ENCODE measurements at regions not wholly inside any gene's neighbourhood (a gene's known extent, or its start where the extent isn't known, plus 50 kb on each side); places are given as distances from the start of the nearest gene placed in this dataset.

DNA sequence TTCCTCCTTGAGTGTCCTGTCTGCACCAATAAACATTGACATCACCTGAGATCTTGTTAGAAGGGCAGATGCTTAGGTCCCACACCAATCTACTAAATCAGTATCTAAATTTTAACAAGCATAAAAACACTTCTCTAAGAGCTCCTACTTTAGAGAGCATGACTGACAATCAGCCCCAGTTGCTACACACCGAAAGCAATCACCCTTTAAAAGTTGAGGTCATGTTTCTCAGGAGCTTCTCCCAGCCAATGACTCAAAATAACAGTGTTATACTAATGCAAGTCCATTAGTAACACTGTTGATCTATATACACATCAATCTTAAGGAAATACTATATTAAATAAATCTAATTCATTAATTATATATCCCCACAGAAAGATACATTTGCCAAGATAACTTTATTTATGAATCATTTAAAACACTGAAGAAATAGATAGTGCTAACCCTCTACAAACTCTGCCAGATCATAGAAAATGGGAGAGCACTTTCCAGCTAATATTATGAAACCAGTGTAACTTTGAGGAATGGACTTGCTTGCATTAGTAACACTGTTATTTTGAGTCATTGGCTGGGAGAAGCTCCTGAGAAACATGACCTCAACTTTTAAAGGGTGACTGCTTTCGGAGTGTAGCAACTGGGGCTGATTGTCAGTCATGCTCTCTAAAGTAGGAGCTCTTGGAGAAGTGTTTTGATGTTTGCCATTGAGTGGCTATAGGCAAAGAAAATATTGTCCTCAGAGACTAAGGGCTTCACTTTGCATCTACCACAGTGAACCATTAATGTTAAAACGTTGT lies 109.8 kb upstream of the HDX start:
- Histone ChIP-seq H3K9ac (no peak overlapping the region), H3K27ac (no peak overlapping the region), H3K4me2 (ENCODE audit: low read length) (no peak overlapping the region), H3K9me3 (ENCODE audit: control insufficient read depth, low read length) (no peaks in the 10 kb centered on the region), H3K4me1 (no peaks in the 10 kb centered on the region), H3K4me3 (ENCODE audit: low read depth, low read length) (no peak overlapping the region), H3K27me3 (ENCODE audit: control insufficient read depth, insufficient read depth, low read length) (no peaks in the 10 kb centered on the region), H3K79me2 (no peaks in the 10 kb centered on the region), H2AFZ (no peak overlapping the region), H3K36me3 (ENCODE audit: control insufficient read depth, insufficient read depth, low read length) (no peaks in the 10 kb centered on the region)
- TF ChIP-seq, protein P1, sequence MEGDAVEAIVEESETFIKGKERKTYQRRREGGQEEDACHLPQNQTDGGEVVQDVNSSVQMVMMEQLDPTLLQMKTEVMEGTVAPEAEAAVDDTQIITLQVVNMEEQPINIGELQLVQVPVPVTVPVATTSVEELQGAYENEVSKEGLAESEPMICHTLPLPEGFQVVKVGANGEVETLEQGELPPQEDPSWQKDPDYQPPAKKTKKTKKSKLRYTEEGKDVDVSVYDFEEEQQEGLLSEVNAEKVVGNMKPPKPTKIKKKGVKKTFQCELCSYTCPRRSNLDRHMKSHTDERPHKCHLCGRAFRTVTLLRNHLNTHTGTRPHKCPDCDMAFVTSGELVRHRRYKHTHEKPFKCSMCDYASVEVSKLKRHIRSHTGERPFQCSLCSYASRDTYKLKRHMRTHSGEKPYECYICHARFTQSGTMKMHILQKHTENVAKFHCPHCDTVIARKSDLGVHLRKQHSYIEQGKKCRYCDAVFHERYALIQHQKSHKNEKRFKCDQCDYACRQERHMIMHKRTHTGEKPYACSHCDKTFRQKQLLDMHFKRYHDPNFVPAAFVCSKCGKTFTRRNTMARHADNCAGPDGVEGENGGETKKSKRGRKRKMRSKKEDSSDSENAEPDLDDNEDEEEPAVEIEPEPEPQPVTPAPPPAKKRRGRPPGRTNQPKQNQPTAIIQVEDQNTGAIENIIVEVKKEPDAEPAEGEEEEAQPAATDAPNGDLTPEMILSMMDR (IDR thresholded peaks at IDR 0.05): no peak

DNA sequence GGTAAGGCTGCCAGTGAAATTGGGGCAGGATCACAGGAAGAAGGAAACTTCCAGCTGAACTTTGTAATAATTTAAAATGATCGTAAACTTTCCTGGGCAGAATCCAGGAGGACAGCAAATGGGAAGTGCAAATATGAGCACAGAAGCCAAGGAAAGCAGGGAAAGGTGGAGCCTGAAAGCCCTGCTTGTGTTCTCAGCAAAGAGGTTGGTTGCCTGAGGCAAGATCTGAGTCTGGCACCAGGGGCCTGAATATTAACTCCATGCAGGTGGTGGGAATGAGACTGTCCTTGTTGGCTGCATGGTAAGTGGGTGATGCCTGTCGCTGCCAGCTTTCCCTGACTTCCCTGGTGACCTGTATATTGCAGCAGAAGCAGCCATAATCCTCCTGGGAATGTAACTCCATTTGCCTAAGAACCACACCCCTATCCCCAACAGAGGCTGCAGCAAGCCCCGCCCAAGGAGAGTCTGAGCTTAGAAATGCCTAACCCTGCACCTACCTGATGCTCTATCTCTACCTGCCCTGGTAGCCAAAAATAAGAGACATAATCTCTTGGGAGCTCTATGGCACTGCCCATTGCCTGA lies 132.0 kb upstream of the HDX start:
- H3K4me2 ChIP-seq (ENCODE audit: low read length): no peak overlapping the region
- no peaks in the 10 kb centered on the region for H3K79me2 ChIP-seq
- no peak overlapping the region for H2AFZ ChIP-seq
- H3K27ac ChIP-seq: no peak overlapping the region
- H3K36me3 ChIP-seq (ENCODE audit: control insufficient read depth, insufficient read depth, low read length): no peaks in the 10 kb centered on the region
- no peaks in the 10 kb centered on the region for H3K27me3 ChIP-seq (ENCODE audit: control insufficient read depth, insufficient read depth, low read length)
- H3K9me3 ChIP-seq (ENCODE audit: control insufficient read depth, low read length): no peaks in the 10 kb centered on the region
- no peak overlapping the region for H3K4me3 ChIP-seq (ENCODE audit: low read depth, low read length)
- H3K9ac ChIP-seq: no peak overlapping the region
- TF ChIP-seq, protein P1 (IDR thresholded peaks at IDR 0.05): no peak
- H3K4me1 ChIP-seq: no peaks in the 10 kb centered on the region

DNA sequence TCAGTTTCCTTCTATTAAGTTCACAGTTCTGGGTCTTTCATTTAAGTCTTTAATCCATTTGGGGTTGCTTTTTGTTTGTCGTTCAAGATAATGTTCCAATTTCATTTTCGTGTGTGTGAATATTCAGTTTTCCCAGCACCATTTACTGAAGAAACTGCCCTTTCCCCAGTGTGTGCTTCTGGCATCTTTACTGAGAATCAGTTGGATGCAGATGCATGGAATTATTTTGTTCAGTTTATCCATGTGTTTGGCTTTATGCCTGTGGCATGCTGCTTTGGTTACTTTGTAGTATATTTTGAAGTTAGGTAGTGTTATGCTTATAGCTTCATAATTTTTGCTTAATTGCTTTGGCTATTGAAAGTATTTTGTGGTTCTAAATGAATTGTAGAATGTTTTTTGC lies 163.8 kb upstream of the HDX start:
- Histone ChIP-seq H3K79me2 (no peaks in the 10 kb centered on the region), H3K27me3 (ENCODE audit: control insufficient read depth, insufficient read depth, low read length) (no peaks in the 10 kb centered on the region), H3K9me3 (ENCODE audit: control insufficient read depth, low read length) (no peaks in the 10 kb centered on the region), H2AFZ (no peak overlapping the region), H3K27ac (no peak overlapping the region), H3K36me3 (ENCODE audit: control insufficient read depth, insufficient read depth, low read length) (no peaks in the 10 kb centered on the region), H3K4me3 (ENCODE audit: low read depth, low read length) (no peak overlapping the region), H3K4me1 (no peaks in the 10 kb centered on the region), H3K4me2 (ENCODE audit: low read length) (no peak overlapping the region), H3K9ac (no peak overlapping the region)
- TF ChIP-seq, protein P1 (IDR thresholded peaks at IDR 0.05): no peak

DNA sequence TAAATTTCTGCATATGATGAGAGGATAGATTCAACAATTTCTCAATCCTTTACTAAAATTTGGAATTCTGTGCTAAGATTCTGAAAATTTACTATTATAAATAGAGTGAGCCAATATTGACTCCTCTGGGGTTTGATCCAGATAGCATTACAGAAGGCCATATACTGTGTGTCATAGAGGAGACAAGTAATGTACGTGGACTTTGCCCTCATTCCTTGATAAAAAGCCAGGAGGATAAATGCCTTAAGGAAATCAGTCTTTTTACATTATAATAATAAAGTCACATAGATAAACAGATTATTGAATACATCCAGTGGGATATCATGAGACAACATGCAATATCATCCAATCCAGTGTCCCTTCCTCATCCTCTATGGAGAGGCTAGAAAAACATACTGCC lies 188.0 kb upstream of the HDX start:
- Histone ChIP-seq H3K27ac (no peak overlapping the region), H3K79me2 (no peaks in the 10 kb centered on the region)

More for the DNA sequence above, 188.0 kb upstream of the HDX start:
- TF ChIP-seq, protein P1 (IDR thresholded peaks at IDR 0.05): no peak
- Histone ChIP-seq H3K36me3 (ENCODE audit: control insufficient read depth, insufficient read depth, low read length) (no peaks in the 10 kb centered on the region), H3K4me3 (ENCODE audit: low read depth, low read length) (no peak overlapping the region), H3K27me3 (ENCODE audit: control insufficient read depth, insufficient read depth, low read length) (no peaks in the 10 kb centered on the region), H2AFZ (no peak overlapping the region), H3K9ac (no peak overlapping the region), H3K4me2 (ENCODE audit: low read length) (no peak overlapping the region), H3K4me1 (no peaks in the 10 kb centered on the region), H3K9me3 (ENCODE audit: control insufficient read depth, low read length) (no peaks in the 10 kb centered on the region)
